ENCODE measurements at regions not wholly inside any gene's neighbourhood (a gene's known extent, or its start where the extent isn't known, plus 50 kb on each side); places are given as distances from the start of the nearest gene placed in this dataset.

DNA sequence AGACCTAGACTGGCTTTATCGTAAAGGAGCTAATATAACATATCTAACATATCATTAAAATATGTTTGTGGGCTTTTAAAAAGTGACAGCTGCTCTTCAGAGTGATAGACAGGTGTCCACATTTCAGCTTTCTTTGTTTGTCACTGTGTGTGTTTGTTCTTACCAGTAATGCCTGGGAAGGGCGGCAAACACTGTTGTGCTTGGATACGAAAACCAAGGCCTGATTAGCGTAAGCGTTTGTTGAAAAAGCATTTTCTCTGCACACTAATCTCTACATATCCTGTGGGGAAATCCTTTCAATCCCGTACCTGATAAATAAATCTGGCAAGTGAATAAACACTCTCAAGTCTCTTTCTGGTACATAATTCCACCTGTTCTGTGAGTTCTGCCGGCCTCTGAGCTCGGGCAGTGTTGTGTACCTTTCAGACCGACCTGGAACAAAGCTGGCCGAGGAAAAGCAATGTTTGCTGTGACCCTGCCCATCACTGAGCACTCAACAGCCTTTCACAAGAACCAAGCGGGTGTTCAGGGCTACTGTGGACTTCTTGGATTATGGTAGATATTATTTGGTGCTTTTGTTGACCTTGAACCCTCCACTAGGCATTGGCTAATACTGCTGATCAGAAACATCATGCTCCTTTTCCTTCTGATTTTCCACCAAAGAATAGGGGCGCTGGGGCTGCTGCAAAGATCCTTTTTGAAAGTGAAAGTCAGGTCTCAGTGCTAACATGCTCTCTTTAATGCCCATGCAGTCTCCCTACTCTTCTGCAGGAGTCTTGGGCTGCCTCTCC is 100.4 kb downstream of the CD83 start:
- DNase-seq = peak; percentile 69
- Histone ChIP-seq H3K27ac (peak overlapping the region in 4 of 5 donors; percentile 32 to 57 (median 47)), H3K4me1 (peaks cover 0 to 11% (median 3%) of the 10 kb centered on the region in 4 donors), H3K27me3 (no peaks in the 10 kb centered on the region), H3K9me3 (no peaks in the 10 kb centered on the region), H3K36me3 (no peaks in the 10 kb centered on the region), H3K4me3 (peak overlapping the region in 1 of 4 donors; percentile 17)
- intact Hi-C loops (cut with DNase I; ENCODE audit: low total_unique reads) = no loop called here
- WGBS, 5 donors = 28 to 60% (median 50%) methylated on average over 12 of the region's 12 CpGs
- TF ChIP-seq POLR2A (IDR thresholded peaks at IDR 0.05) = no peak
- peak in 1 of 3 donors; percentile 14 for TF ChIP-seq POLR2AphosphoS5 (IDR thresholded peaks at IDR 0.05)

DNA sequence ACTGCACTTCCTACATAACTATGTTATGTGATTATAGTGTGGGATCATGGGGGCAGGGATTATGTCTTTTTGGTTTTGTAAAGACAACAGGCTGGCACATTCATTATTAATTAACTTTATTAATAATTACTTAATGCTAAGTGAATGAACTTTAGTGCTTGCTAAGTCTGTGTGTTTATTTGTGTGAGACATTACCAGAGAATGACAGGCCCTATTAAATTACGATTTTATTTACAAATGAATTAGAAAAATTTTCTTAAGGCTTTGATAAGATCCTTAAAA is 100.9 kb downstream of the CD83 start:
- H3K27me3 ChIP-seq = no peaks in the 10 kb centered on the region

DNA sequence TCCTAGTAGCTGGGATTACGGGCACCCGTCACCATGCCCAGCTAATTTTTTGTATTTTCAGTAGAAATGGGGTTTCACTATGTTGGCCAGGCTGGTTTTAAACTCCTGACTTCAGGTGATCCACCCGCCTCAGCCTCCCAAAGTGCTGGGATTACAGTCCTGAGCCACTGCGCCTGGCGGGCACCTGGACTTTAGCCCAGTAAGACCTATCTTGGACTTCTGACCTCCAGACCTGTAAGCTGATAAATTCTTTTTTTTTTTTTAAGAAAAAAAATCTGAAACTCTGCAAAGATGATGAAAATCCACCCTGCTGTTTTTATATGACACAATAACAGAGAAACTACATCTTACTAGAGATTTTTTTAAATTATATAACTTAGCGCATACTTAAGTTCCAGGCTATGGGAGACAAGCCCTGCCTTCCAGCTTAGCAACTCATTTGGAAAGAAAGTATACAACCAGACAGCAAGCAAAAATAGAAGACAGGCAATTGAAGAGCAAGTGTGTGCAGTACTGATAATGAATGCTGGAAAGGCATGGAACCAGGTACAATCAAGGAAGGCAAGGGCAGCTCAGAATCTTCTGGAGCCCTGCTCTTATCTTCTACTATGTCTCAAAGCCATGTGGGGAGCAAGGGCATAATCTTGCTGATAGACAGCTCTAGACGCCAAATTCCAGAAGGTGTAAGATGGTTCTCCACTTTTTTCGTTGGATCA is 104.2 kb downstream of the CD83 start:
- Histone ChIP-seq H3K36me3 (no peaks in the 10 kb centered on the region), H3K4me3 (no peak overlapping the region), H3K9me3 (peaks cover 0 to 5% (median 0%) of the 10 kb centered on the region in 4 donors), H3K27ac (no peak overlapping the region), H3K4me1 (peaks cover 0 to 11% (median 3%) of the 10 kb centered on the region in 4 donors), H3K27me3 (no peaks in the 10 kb centered on the region)
- 74 to 84% (median 83%) methylated on average over 8 of the region's 8 CpGs for WGBS, 5 donors
- no peak for TF ChIP-seq POLR2AphosphoS5 (IDR thresholded peaks at IDR 0.05)
- TF ChIP-seq, protein P1, sequence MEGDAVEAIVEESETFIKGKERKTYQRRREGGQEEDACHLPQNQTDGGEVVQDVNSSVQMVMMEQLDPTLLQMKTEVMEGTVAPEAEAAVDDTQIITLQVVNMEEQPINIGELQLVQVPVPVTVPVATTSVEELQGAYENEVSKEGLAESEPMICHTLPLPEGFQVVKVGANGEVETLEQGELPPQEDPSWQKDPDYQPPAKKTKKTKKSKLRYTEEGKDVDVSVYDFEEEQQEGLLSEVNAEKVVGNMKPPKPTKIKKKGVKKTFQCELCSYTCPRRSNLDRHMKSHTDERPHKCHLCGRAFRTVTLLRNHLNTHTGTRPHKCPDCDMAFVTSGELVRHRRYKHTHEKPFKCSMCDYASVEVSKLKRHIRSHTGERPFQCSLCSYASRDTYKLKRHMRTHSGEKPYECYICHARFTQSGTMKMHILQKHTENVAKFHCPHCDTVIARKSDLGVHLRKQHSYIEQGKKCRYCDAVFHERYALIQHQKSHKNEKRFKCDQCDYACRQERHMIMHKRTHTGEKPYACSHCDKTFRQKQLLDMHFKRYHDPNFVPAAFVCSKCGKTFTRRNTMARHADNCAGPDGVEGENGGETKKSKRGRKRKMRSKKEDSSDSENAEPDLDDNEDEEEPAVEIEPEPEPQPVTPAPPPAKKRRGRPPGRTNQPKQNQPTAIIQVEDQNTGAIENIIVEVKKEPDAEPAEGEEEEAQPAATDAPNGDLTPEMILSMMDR (IDR thresholded peaks at IDR 0.05) = no peak
- no peak for TF ChIP-seq POLR2A (IDR thresholded peaks at IDR 0.05)
- no peak for DNase-seq
- intact Hi-C loops (cut with DNase I; ENCODE audit: low total_unique reads) = no loop called here

More for the DNA sequence above, 100.9 kb downstream of the CD83 start:
- intact Hi-C loops (cut with DNase I; ENCODE audit: low total_unique reads) = no loop called here
- no peaks in the 10 kb centered on the region for H3K9me3 ChIP-seq
- H3K36me3 ChIP-seq = no peaks in the 10 kb centered on the region
- H3K27ac ChIP-seq = peak overlapping the region in 4 of 5 donors; percentile 32 to 57 (median 47)
- TF ChIP-seq POLR2AphosphoS5 (IDR thresholded peaks at IDR 0.05) = no peak
- TF ChIP-seq, protein P1 (IDR thresholded peaks at IDR 0.05) = no peak
- no peak for TF ChIP-seq POLR2A (IDR thresholded peaks at IDR 0.05)
- no peak for TF ChIP-seq EP300 (IDR thresholded peaks at IDR 0.05)
- H3K4me1 ChIP-seq = peaks cover 0 to 11% (median 3%) of the 10 kb centered on the region in 4 donors
- WGBS, 5 donors = 33 to 58% (median 44%) methylated on average over 1 of the region's 1 CpG
- H3K4me3 ChIP-seq = no peak overlapping the region
- DNase-seq = no peak

DNA sequence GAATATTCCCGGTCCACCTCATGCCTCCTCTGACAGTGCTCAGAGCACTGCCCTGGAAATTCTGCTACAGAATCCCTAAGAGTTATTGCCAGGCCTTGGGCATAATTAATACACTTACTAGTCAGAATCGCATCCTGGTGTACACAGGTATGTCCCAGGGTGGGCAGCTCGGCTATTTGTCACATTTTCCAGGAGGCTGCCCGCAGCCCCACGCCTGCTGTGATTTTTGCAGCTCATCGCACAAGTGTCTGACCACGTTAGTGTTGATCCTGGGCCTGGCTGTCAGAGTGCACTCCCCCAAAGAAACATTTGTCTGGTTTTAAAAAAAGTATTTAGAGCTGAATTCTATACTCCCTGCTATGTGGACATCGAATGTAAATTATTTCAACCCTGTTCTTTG is 105.4 kb downstream of the CD83 start:
- no peak for DNase-seq
- TF ChIP-seq, protein P1 (IDR thresholded peaks at IDR 0.05) = no peak
- TF ChIP-seq EP300 (IDR thresholded peaks at IDR 0.05) (no peak), POLR2AphosphoS5 (IDR thresholded peaks at IDR 0.05) (no peak), POLR2A (IDR thresholded peaks at IDR 0.05) (no peak)
- H3K27ac ChIP-seq = no peak overlapping the region
- peaks cover 0 to 4% (median 0%) of the 10 kb centered on the region in 4 donors for H3K4me1 ChIP-seq
- no peak overlapping the region for H3K4me3 ChIP-seq
- H3K36me3 ChIP-seq = no peaks in the 10 kb centered on the region
- intact Hi-C loops (cut with DNase I; ENCODE audit: low total_unique reads) = no loop called here
- peaks cover 0 to 5% (median 0%) of the 10 kb centered on the region in 4 donors for H3K9me3 ChIP-seq
- WGBS, 5 donors = 90 to 96% (median 96%) methylated on average over 8 of the region's 8 CpGs
- H3K27me3 ChIP-seq = no peaks in the 10 kb centered on the region
